HepG2 (cell line): ENCODE measurements at regions not wholly inside any gene's neighbourhood (a gene's known extent, or its start where the extent isn't known, plus 50 kb on each side); places are given as distances from the start of the nearest gene placed in this dataset.

Experiments used
- NR2F2 ChIP-seq: IDR thresholded peaks from 2 replicates; pipeline ENCODE4 v1.6.1; 2012; ENCODE audit warnings: low read depth, inconsistent platforms, borderline replicate concordance
- NRL ChIP-seq: sonication (generic); formaldehyde crosslinking; IDR thresholded peaks from 2 replicates; pipeline ENCODE4 v1.5.0; 2020; ENCODE audit warnings: missing genetic modification reagents, mild to moderate bottlenecking, moderate library complexity, borderline replicate concordance
- PCBP2 ChIP-seq: fragments of 200-400 bp; formaldehyde crosslinking; optimal IDR thresholded peaks from 2 replicates; pipeline ENCODE3; 2018; ENCODE audit warnings: low read length, low read depth; ENCODE audit not compliant: poor library complexity, severe bottlenecking
- PHF8 ChIP-seq: sonication (generic); formaldehyde crosslinking; IDR thresholded peaks from 2 replicates; pipeline ENCODE4 v1.5.0; 2020; ENCODE audit warnings: missing genetic modification reagents
- POLR2AphosphoS5 ChIP-seq: IDR thresholded peaks from 2 replicates; pipeline ENCODE4 v1.6.1; 2012; ENCODE audit warnings: low read depth, low read length
- XRCC5 ChIP-seq: fragments of 200-400 bp; formaldehyde crosslinking; optimal IDR thresholded peaks from 2 replicates; pipeline ENCODE3; 2017; ENCODE audit warnings: mild to moderate bottlenecking, low read length
- ZNF274 ChIP-seq: sonication (generic); formaldehyde crosslinking; IDR thresholded peaks from 2 replicates; pipeline ENCODE4 v1.5.1; 2020; ENCODE audit warnings: mild to moderate bottlenecking, missing genetic modification reagents
- ZNF569 ChIP-seq: sonication (generic); formaldehyde crosslinking; IDR thresholded peaks from 2 replicates; pipeline ENCODE4 v1.5.0; 2020; ENCODE audit warnings: mild to moderate bottlenecking, missing genetic modification reagents, moderate library complexity, borderline replicate concordance
- TF ChIP-seq, protein P1 (sequence below): sonication (generic); formaldehyde crosslinking; IDR thresholded peaks from 2 replicates; pipeline ENCODE4 v1.5.0; 2020; ENCODE audit warnings: mild to moderate bottlenecking, missing genetic modification reagents, moderate library complexity
- TF ChIP-seq, protein P2 (sequence below), 2 experiments: sonication (generic) in 1 of 2; formaldehyde crosslinking in 1 of 2; IDR thresholded peaks; 2 replicates each; pipeline versions ENCODE4 v1.5.1 to v1.6.1; 2011 to 2020; ENCODE audit warnings: borderline replicate concordance in 1 of 2, low read depth in 1 of 2, low read length in 1 of 2, mild to moderate bottlenecking in 1 of 2, missing genetic modification reagents in 1 of 2, moderate library complexity in 1 of 2

DNA sequence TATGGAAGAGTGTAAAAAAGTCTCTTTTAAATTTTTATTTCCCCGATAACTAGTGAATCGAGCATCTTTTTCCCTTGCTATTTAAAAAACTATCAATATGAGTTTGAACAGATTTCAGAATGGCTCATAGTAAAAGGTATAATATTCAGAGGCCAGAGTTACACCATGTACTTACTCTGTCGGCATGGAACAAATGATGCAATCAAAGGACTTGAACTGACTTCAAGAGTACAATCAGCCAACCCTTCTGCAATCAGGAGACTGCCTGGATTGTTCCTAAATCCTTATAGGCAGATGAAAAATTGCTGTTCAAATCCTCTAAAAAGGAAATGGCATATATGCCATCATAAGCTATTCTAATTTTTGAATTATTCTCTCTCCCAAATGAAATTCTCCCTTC is 273.3 kb downstream of the SH2D1A start:
- no peak for TF ChIP-seq ZNF569
- TF ChIP-seq, protein P1, sequence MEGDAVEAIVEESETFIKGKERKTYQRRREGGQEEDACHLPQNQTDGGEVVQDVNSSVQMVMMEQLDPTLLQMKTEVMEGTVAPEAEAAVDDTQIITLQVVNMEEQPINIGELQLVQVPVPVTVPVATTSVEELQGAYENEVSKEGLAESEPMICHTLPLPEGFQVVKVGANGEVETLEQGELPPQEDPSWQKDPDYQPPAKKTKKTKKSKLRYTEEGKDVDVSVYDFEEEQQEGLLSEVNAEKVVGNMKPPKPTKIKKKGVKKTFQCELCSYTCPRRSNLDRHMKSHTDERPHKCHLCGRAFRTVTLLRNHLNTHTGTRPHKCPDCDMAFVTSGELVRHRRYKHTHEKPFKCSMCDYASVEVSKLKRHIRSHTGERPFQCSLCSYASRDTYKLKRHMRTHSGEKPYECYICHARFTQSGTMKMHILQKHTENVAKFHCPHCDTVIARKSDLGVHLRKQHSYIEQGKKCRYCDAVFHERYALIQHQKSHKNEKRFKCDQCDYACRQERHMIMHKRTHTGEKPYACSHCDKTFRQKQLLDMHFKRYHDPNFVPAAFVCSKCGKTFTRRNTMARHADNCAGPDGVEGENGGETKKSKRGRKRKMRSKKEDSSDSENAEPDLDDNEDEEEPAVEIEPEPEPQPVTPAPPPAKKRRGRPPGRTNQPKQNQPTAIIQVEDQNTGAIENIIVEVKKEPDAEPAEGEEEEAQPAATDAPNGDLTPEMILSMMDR (CRISPR knock-in tag) = no peak
- TF ChIP-seq NR2F2 = no peak
- TF ChIP-seq PHF8 (CRISPR knock-in tag) = no peak
- TF ChIP-seq, protein P2, sequence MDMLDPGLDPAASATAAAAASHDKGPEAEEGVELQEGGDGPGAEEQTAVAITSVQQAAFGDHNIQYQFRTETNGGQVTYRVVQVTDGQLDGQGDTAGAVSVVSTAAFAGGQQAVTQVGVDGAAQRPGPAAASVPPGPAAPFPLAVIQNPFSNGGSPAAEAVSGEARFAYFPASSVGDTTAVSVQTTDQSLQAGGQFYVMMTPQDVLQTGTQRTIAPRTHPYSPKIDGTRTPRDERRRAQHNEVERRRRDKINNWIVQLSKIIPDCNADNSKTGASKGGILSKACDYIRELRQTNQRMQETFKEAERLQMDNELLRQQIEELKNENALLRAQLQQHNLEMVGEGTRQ (IDR thresholded peaks at IDR 0.05; ENCODE audit: low read depth, low read length) = no peak
- TF ChIP-seq, protein P2 (CRISPR knock-in tag; IDR thresholded peaks at IDR 0.05; ENCODE audit: borderline replicate concordance) = no peak
- no peak for TF ChIP-seq NRL
- no peak for TF ChIP-seq ZNF274
- TF ChIP-seq POLR2AphosphoS5 = no peak
- no peak for TF ChIP-seq PCBP2
- TF ChIP-seq XRCC5 = no peak
